SJCRH30 (cell line): ENCODE measurements at regions not wholly inside any gene's neighbourhood (a gene's known extent, or its start where the extent isn't known, plus 50 kb on each side); places are given as distances from the start of the nearest gene placed in this dataset.
"Not testable (repeated sequence)": the region's sequence is repeated elsewhere in the genome, so short reads cannot be mapped to it uniquely, and the experiment has no call there.

Source experiments
- DNase-seq, 2 experiments: peaks; one replicate each; pipeline ENCODE4 v3.0.0-alpha.2; 2015 to 2020
- H3K27ac ChIP-seq: fragments of 250-450 bp; sonication (Bioruptor Pico); 2 replicates; pipeline ENCODE4 v1.5.1; 2020; ENCODE audit warnings: mild to moderate bottlenecking, moderate library complexity
- H3K27me3 ChIP-seq: fragments of 250-450 bp; sonication (Bioruptor Pico); 2 replicates; pipeline ENCODE4 v1.5.1; 2020; ENCODE audit warnings: mild to moderate bottlenecking, moderate library complexity
- H3K36me3 ChIP-seq: fragments of 250-450 bp; sonication (Bioruptor Pico); 2 replicates; pipeline ENCODE4 v1.5.1; 2020; ENCODE audit warnings: mild to moderate bottlenecking, moderate library complexity
- H3K4me1 ChIP-seq: fragments of 250-450 bp; sonication (Bioruptor Pico); 2 replicates; pipeline ENCODE4 v1.5.1; 2020; ENCODE audit warnings: mild to moderate bottlenecking, moderate library complexity
- H3K4me3 ChIP-seq: fragments of 250-450 bp; sonication (Bioruptor Pico); 2 replicates; pipeline ENCODE4 v1.5.1; 2020; ENCODE audit warnings: mild to moderate bottlenecking, moderate library complexity
- H3K9me3 ChIP-seq: fragments of 250-450 bp; sonication (Bioruptor Pico); replicated peaks from 2 replicates; pipeline ENCODE4 v1.5.1; 2020; ENCODE audit warnings: mild to moderate bottlenecking, moderate library complexity

DNA sequence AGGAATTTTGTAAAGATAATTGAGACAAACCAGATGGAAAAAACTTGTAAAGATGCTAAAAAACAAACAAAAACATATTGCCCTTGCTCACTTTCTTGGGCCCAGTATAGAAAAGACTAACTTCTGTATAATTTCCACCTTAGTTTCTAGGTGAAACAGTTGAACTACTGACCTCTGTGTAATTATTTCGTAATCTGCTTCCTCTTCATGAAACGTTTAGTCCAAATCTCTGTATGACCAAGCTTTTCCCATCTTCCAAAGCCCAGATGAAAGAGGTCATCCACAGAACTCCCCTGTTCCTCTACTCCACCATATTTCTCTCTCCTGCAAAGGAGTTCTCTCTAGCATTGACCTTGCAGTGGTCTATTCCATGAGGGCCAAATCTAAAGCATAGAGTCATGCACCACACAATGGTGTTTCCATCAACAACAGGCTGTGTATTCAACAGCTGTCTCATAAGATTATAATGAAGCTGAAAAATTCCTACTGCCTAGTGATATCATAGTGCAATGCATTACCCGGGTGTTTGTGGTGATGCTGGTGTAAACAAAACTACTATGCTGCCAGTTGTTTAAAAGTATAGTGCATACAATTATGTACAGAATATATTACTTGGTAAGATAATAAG lies 647.6 kb downstream of the TNS3 start:
- H3K36me3 ChIP-seq = no peaks in the 10 kb centered on the region
- peaks cover 12% of the 10 kb centered on the region for H3K4me1 ChIP-seq
- no peak for DNase-seq
- H3K27me3 ChIP-seq = no peaks in the 10 kb centered on the region
- H3K9me3 ChIP-seq = no peaks in the 10 kb centered on the region
- H3K27ac ChIP-seq = no peak overlapping the region
- H3K4me3 ChIP-seq = no peak overlapping the region

DNA sequence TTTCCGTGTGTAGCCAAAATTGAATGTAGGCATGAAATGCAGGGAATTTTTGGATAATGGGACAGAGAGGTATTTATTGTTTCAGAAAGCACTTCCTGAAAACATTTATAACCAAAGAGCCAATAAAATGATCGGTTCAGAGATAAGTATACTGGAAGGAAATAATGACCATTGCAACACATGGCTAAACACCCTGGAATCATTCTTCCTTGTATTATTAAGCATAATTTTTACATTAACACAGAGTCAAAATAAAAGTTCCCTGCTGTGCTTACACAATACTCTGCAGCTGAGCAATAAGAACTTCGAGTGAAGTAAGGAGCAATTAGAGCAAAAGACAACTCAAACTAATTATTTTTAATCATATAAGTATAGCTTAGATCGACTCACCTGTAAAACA lies 648.3 kb downstream of the TNS3 start:
- DNase-seq = no peak
- no peak overlapping the region for H3K27ac ChIP-seq
- no peak overlapping the region for H3K4me3 ChIP-seq
- H3K36me3 ChIP-seq = no peaks in the 10 kb centered on the region
- H3K9me3 ChIP-seq = no peaks in the 10 kb centered on the region
- peaks cover 16% of the 10 kb centered on the region for H3K4me1 ChIP-seq
- no peaks in the 10 kb centered on the region for H3K27me3 ChIP-seq

GRCh38 chr7:46932676-46933424 lies 649.1 kb downstream of the TNS3 start:
- Histone ChIP-seq H3K27ac (no peak overlapping the region), H3K27me3 (no peaks in the 10 kb centered on the region), H3K4me3 (no peak overlapping the region), H3K4me1 (peaks cover 16% of the 10 kb centered on the region), H3K36me3 (no peaks in the 10 kb centered on the region), H3K9me3 (no peaks in the 10 kb centered on the region)
- DNase-seq = no peak

DNA sequence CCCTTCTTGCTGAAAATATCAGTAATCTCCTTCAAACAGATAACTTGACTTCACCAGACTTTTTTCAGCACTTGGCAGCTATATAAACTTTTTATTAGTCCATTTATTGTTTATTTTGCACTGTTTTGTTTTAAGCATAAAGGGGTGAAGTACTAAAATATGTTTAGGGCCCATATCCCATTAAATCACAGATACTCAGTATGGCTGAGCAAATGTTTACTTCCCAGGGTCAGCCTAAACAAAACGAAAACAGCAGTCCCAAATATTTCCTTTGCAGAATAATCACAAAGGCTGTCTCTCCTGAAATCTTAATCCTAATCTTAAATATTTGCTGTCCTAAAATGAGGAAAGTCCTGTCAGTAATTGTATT lies 649.6 kb downstream of the TNS3 start:
- H3K27ac ChIP-seq = no peak overlapping the region
- no peaks in the 10 kb centered on the region for H3K27me3 ChIP-seq
- no peak for DNase-seq
- H3K9me3 ChIP-seq = no peaks in the 10 kb centered on the region
- H3K4me3 ChIP-seq = no peak overlapping the region
- peaks cover 16% of the 10 kb centered on the region for H3K4me1 ChIP-seq
- no peaks in the 10 kb centered on the region for H3K36me3 ChIP-seq

DNA sequence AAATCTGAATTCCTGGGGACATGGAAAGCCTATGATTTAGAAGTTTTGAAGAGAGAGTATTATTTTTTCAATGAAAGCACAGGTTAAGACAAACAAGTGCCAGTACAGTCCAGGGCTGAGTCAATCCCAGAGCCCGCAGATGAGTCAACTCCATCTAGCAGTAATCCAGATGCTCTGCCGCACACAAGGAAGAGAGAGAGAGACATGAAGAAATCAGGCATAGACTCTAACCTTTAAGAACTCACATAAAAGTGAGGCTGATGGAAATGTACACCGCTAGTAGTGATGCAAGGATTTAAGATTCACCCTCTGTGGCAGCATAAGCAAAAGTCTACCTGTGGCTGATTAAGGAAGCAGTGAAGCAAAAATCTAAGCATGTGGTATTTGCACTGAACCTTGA lies 651.5 kb downstream of the TNS3 start:
- H3K4me3 ChIP-seq = no peak overlapping the region
- H3K9me3 ChIP-seq = no peaks in the 10 kb centered on the region; the same call in 1 of the 2 replicates
- no peaks in the 10 kb centered on the region for H3K27me3 ChIP-seq
- no peaks in the 10 kb centered on the region for H3K36me3 ChIP-seq
- DNase-seq = no peak
- H3K4me1 ChIP-seq = peaks cover 16% of the 10 kb centered on the region
- H3K27ac ChIP-seq = no peak overlapping the region

- Histone ChIP-seq H3K4me3 (no peak overlapping the region), H3K27ac (no peak overlapping the region), H3K27me3 (no peaks in the 10 kb centered on the region), H3K9me3 (no peaks in the 10 kb centered on the region; the same call in 1 of the 2 replicates), H3K36me3 (no peaks in the 10 kb centered on the region), H3K4me1 (peaks cover 12% of the 10 kb centered on the region)
- no peak for DNase-seq
Observed at GRCh38 chr7:46929359-46929758, 652.6 kb downstream of the TNS3 start.

DNA sequence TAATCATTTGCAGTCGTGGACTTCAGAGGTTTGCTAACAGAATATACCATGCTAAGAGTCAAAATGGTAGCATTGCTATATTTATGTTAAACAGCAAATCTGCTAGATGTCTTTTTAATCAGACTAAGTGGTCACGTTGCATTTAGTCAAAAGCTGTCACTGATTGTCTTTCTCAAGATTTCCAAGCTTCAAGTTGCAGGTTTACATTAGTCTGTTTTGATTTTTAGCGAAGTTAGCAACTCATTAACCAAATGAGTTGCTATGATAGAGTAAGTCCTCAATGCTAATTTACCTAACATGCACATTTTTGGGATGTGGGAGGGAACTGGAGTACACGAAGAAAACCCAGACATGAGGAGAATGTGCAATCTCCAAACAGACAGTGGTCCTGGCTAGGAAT lies 653.2 kb downstream of the TNS3 start:
- no peak overlapping the region for H3K4me3 ChIP-seq
- no peaks in the 10 kb centered on the region; the same call in 1 of the 2 replicates for H3K9me3 ChIP-seq
- H3K36me3 ChIP-seq = no peaks in the 10 kb centered on the region
- H3K27ac ChIP-seq = no peak overlapping the region
- peaks cover 10% of the 10 kb centered on the region for H3K4me1 ChIP-seq
- DNase-seq = no peak
- H3K27me3 ChIP-seq = no peaks in the 10 kb centered on the region

- H3K36me3 ChIP-seq = no peaks in the 10 kb centered on the region
- DNase-seq = no peak
- H3K9me3 ChIP-seq = no peaks in the 10 kb centered on the region; the same call in 1 of the 2 replicates
- peaks cover 10% of the 10 kb centered on the region for H3K4me1 ChIP-seq
- no peaks in the 10 kb centered on the region for H3K27me3 ChIP-seq
- no peak overlapping the region for H3K4me3 ChIP-seq
- H3K27ac ChIP-seq = no peak overlapping the region
Observed at GRCh38 chr7:46927131-46927810, 654.6 kb downstream of the TNS3 start.

DNA sequence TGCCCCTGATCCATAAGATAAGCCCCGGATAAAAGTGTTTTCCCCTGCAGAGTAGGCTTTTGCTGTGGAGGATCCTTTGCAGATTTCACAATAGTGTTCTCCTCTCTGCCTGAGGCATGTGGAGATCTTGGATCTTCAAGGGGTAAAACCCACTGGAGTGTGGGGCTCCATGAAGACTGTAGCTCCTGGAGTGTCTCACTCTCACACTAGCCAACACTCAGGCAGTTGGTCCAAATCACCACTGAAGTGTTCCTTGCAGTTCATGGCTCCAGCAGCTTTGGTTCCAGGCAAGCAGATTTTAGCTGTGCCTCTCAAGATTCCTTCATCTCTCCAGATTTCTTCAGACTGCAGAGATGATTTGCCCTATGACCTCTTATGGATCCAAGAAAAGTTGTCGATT lies 665.3 kb downstream of the TNS3 start:
- no peak for DNase-seq
- Histone ChIP-seq H3K9me3 (no peaks in the 10 kb centered on the region), H3K4me1 (no peaks in the 10 kb centered on the region), H3K27ac (no peak overlapping the region), H3K36me3 (no peaks in the 10 kb centered on the region), H3K4me3 (no peak overlapping the region), H3K27me3 (no peaks in the 10 kb centered on the region)

DNA sequence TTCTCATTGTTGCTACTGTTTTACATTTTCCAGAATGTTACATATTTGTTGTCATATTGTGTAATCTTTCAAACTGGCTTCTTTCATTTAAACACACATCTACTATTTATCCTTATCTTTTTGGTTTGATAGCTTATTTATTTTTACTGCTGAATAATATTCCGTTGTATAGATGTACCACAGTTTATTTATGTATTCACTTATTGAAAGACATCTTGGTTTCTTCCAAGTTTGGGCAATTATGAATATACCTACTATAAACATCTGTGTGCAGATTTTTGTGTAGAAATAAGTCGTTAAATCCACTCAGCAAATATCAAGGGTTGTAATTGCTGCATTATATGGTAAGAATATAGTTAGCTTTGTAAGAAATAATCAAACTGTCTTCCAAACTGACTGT lies 669.2 kb downstream of the TNS3 start:
- Histone ChIP-seq H3K36me3 (no peaks in the 10 kb centered on the region), H3K4me1 (peaks cover 13% of the 10 kb centered on the region), H3K4me3 (no peak overlapping the region), H3K27ac (no peak overlapping the region), H3K27me3 (no peaks in the 10 kb centered on the region), H3K9me3 (peaks cover 3% of the 10 kb centered on the region; the same call in 1 of the 2 replicates)
- no peak for DNase-seq

DNA sequence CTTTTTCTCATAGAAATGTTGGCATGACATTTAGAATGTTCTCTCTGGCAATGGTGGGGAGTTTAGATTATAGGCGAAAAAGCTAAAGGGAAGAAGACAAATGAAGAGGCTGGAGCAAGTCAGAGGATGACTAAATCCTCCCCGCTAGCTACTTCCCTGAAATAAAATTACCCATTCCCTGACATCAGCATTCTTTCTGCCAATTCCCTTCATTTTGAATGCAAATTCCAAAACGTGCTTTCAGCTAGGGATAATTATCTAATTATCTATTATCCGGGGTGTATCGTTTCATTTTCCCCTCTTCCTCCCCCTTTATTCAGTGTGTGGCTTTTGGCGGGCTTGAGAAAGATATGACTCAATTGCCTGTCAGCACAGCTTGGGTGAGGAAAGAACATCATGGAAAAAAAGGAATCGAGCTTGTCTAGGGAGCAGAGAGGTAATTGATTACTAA lies 672.3 kb downstream of the TNS3 start:
- Histone ChIP-seq H3K4me3 (no peak overlapping the region), H3K27me3 (no peaks in the 10 kb centered on the region), H3K4me1 (peaks cover 13% of the 10 kb centered on the region), H3K36me3 (no peaks in the 10 kb centered on the region), H3K9me3 (peaks cover 3% of the 10 kb centered on the region; the same call in 1 of the 2 replicates), H3K27ac (no peak overlapping the region)
- no peak for DNase-seq

DNA sequence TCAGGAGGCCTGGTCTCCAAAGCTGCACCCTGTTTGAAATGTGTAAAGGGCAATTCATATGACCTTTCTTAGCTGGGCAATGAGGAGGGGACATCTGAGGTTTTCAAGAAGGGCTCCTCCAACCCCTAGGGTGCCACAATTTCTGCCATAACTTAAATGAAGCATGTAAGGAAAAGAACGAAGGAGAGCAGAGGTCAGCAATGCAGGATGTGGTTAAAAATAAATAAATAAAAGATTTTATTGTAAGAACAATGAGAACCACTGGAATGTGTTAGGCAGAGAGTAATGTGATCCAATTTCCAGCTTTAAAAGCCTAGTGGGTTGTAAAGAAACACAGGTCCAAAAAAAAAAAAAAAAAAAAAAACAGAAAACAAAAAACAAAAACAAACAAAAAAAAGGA lies 673.1 kb downstream of the TNS3 start:
- no peaks in the 10 kb centered on the region for H3K36me3 ChIP-seq
- DNase-seq = peak; percentile 42 to 57
- peaks cover 13% of the 10 kb centered on the region for H3K4me1 ChIP-seq
- H3K9me3 ChIP-seq = peaks cover 3% of the 10 kb centered on the region; the same call in 1 of the 2 replicates
- no peak overlapping the region for H3K4me3 ChIP-seq
- peak overlapping the region; percentile 5; the same call in 1 of the 2 replicates for H3K27ac ChIP-seq
- H3K27me3 ChIP-seq = no peaks in the 10 kb centered on the region

DNA sequence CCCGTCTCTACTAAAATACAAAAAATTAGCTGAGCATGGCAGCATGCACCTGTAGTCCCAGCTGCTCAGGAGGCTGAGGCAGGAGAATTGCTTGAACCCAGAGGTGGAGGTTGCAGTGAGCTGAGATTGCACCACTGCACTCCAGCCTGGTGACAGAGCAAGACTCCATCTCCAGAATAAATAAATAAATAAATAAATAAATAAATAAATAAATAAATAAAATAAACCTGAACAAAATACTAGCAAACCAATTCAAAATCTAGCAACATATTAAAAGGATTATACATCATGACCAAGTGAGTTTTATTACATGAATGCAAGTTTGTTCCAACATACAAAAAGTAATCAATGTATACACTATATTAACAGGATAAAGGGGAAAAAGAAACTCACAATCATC lies 677.4 kb downstream of the TNS3 start:
- not testable (repeated sequence) for H3K36me3 ChIP-seq, H3K9me3 ChIP-seq, H3K27me3 ChIP-seq, H3K4me3 ChIP-seq, DNase-seq, H3K27ac ChIP-seq
- H3K4me1 ChIP-seq = peaks cover 12% of the 10 kb centered on the region

GRCh38 chr7:46902463-46902862 lies 679.4 kb downstream of the TNS3 start:
- Histone ChIP-seq H3K36me3 (no peaks in the 10 kb centered on the region), H3K27me3 (no peaks in the 10 kb centered on the region), H3K9me3 (no peaks in the 10 kb centered on the region), H3K4me3 (no peak overlapping the region), H3K4me1 (no peaks in the 10 kb centered on the region), H3K27ac (no peak overlapping the region)
- DNase-seq = no peak
